Panc1 (cell line): ENCODE measurements at regions not wholly inside any gene's neighbourhood (a gene's known extent, or its start where the extent isn't known, plus 50 kb on each side); places are given as distances from the start of the nearest gene placed in this dataset.

Experiments used
- ATAC-seq: fragments of 200-7000 bp; cut with Tn5 transposase; 2 replicates; pipeline ENCODE4 v1.9.1; 2020; ENCODE audit warnings: mild to moderate bottlenecking, moderate library complexity
- BruUV-seq: library from RNA; stranded (reverse); fragments of 400-500 nt; replicated peaks from 2 replicates; lab custom pipeline; 2021; lab: Mats Ljungman, UMichigan
- CTCF ChIA-PET: fragments of 300-600 bp; sonication (Branson Sonifier 250); formaldehyde crosslinking; loops from one replicate; lab custom pipeline; 2022; ENCODE audit warnings: antibody characterized with exemption; lab: Charles Lee
- POLR2A ChIA-PET: fragments of 300-600 bp; sonication (Branson Sonifier 250); formaldehyde crosslinking; loops from one replicate; lab custom pipeline; 2022; ENCODE audit warnings: antibody characterized with exemption; lab: Charles Lee
- DNase-seq: peaks from one replicate; pipeline ENCODE4 v3.0.0-alpha.2; 2010; ENCODE audit warnings: low read depth, low spot score
- H3K27ac ChIP-seq: 2 replicates; pipeline ENCODE4 v1.5.1; 2011; ENCODE audit warnings: mild to moderate bottlenecking, low read length, inconsistent platforms
- H3K27me3 ChIP-seq: fragments of 200-500 bp; sonication (Bioruptor generic); 2 replicates; pipeline ENCODE4 v1.6.0; 2014; ENCODE audit warnings: low read length, inconsistent platforms; ENCODE audit not compliant: control insufficient read depth, insufficient read depth
- H3K36me3 ChIP-seq: fragments of 200-500 bp; sonication (Bioruptor generic); 2 replicates; pipeline ENCODE4 v1.5.1; 2014; ENCODE audit warnings: inconsistent platforms, mild to moderate bottlenecking, low read length, moderate library complexity; ENCODE audit not compliant: control insufficient read depth, insufficient read depth
- H3K4me1 ChIP-seq: 2 replicates; pipeline ENCODE4 v1.5.1; 2011; ENCODE audit warnings: inconsistent platforms, mild to moderate bottlenecking, low read length, moderate library complexity; ENCODE audit not compliant: control insufficient read depth, insufficient read depth
- H3K4me3 ChIP-seq, 2 experiments: 2 replicates each; pipeline ENCODE4 v1.5.1; 2011 to 2012; ENCODE audit warnings: low read depth in 2 of 2, low read length in 2 of 2, mild to moderate bottlenecking in 2 of 2, inconsistent platforms in 1 of 2, moderate library complexity in 1 of 2
- H3K9me3 ChIP-seq: fragments of 200-500 bp; sonication (Bioruptor generic); 2 replicates; pipeline ENCODE4 v1.5.1; 2014; ENCODE audit warnings: low read depth, mild to moderate bottlenecking, inconsistent platforms, low read length, moderate library complexity; ENCODE audit not compliant: control insufficient read depth, insufficient read depth
- POLR2AphosphoS5 ChIP-seq: IDR thresholded peaks from 2 replicates; pipeline ENCODE4 v1.6.1; 2012; ENCODE audit warnings: mild to moderate bottlenecking, low read depth, low read length, moderate library complexity
- SIN3A ChIP-seq: IDR thresholded peaks from 2 replicates; pipeline ENCODE4 v1.6.1; 2012; ENCODE audit warnings: low read depth, mild to moderate bottlenecking, low read length, moderate library complexity, borderline replicate concordance; ENCODE audit not compliant: insufficient read depth
- TCF7L2 ChIP-seq: IDR thresholded peaks from 2 replicates; pipeline ENCODE4 v1.6.1; 2011; ENCODE audit warnings: mild to moderate bottlenecking, low read depth, low read length, inconsistent platforms
- in situ Hi-C: cut with HindIII; loops from 2 replicates; pipeline ENCODE4 v1.10.0; 2016; ENCODE audit warnings: low sequenced_read_pairs, low pct_unique_long_range_greater_than_20kb
- intact Hi-C: fragments of 100-400 bp; cut with micrococcal nuclease; formaldehyde crosslinking; loops from one replicate; pipeline ENCODE4 v1.10.0; 2022; ENCODE audit not compliant: unreplicated experiment
- TF ChIP-seq, protein P1 (sequence below): fragments of 450-650 bp; IDR thresholded peaks from 2 replicates; pipeline ENCODE4 v1.5.1; 2017; ENCODE audit warnings: mild to moderate bottlenecking
- TF ChIP-seq, protein P2 (sequence below), 2 experiments: IDR thresholded peaks; 2 replicates each; pipeline ENCODE4 v1.6.1; 2011 to 2012; ENCODE audit warnings: low read depth in 2 of 2, control low read depth in 1 of 2, low read length in 1 of 2, mild to moderate bottlenecking in 1 of 2, moderate library complexity in 1 of 2; ENCODE audit not compliant: insufficient read depth in 1 of 2

DNA sequence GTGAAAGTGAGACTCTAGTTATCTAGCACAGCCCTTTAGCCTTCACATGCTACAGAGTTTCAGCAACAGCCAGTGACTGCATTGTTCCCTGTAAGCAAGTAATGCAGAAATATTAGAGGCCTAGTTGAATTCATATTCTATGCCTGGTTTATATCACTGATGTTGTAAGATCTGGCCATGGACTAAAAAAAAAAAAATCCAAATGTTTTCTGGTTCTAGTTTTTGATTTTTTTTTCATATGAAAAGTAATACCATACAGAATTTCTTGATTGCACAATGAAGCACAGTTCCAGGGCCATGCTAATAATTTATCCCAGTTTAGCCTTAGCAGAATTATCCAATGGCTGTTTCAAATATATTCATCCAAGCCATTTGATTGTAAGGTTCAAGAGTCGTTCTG, 341.5 kb upstream of the DDHD1 start:
- Histone ChIP-seq H3K4me3 (no peak overlapping the region), H3K4me1 (no peaks in the 10 kb centered on the region), H3K9me3 (no peaks in the 10 kb centered on the region; the same call in 1 of the 2 replicates), H3K27me3 (no peaks in the 10 kb centered on the region), H3K36me3 (no peaks in the 10 kb centered on the region), H3K27ac (no peak overlapping the region)
- TF ChIP-seq TCF7L2, result no peak
- TF ChIP-seq POLR2AphosphoS5, result no peak
- TF ChIP-seq, protein P1, sequence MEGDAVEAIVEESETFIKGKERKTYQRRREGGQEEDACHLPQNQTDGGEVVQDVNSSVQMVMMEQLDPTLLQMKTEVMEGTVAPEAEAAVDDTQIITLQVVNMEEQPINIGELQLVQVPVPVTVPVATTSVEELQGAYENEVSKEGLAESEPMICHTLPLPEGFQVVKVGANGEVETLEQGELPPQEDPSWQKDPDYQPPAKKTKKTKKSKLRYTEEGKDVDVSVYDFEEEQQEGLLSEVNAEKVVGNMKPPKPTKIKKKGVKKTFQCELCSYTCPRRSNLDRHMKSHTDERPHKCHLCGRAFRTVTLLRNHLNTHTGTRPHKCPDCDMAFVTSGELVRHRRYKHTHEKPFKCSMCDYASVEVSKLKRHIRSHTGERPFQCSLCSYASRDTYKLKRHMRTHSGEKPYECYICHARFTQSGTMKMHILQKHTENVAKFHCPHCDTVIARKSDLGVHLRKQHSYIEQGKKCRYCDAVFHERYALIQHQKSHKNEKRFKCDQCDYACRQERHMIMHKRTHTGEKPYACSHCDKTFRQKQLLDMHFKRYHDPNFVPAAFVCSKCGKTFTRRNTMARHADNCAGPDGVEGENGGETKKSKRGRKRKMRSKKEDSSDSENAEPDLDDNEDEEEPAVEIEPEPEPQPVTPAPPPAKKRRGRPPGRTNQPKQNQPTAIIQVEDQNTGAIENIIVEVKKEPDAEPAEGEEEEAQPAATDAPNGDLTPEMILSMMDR, result no peak
- TF ChIP-seq, protein P2, sequence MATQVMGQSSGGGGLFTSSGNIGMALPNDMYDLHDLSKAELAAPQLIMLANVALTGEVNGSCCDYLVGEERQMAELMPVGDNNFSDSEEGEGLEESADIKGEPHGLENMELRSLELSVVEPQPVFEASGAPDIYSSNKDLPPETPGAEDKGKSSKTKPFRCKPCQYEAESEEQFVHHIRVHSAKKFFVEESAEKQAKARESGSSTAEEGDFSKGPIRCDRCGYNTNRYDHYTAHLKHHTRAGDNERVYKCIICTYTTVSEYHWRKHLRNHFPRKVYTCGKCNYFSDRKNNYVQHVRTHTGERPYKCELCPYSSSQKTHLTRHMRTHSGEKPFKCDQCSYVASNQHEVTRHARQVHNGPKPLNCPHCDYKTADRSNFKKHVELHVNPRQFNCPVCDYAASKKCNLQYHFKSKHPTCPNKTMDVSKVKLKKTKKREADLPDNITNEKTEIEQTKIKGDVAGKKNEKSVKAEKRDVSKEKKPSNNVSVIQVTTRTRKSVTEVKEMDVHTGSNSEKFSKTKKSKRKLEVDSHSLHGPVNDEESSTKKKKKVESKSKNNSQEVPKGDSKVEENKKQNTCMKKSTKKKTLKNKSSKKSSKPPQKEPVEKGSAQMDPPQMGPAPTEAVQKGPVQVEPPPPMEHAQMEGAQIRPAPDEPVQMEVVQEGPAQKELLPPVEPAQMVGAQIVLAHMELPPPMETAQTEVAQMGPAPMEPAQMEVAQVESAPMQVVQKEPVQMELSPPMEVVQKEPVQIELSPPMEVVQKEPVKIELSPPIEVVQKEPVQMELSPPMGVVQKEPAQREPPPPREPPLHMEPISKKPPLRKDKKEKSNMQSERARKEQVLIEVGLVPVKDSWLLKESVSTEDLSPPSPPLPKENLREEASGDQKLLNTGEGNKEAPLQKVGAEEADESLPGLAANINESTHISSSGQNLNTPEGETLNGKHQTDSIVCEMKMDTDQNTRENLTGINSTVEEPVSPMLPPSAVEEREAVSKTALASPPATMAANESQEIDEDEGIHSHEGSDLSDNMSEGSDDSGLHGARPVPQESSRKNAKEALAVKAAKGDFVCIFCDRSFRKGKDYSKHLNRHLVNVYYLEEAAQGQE (IDR thresholded peaks at IDR 0.05; ENCODE audit: insufficient read depth in 1 of 2, low read depth in 2 of 2, low read length in 1 of 2), result no peak
- no peak for TF ChIP-seq SIN3A
- ATAC-seq (no peak), DNase-seq (no peak)
- intact Hi-C loops (no loop called here), in situ Hi-C loops (no loop called here)
- POLR2A ChIA-PET, result no interaction called here
- BruUV-seq, result no TSS peak
- CTCF ChIA-PET, result no interaction called here

DNA sequence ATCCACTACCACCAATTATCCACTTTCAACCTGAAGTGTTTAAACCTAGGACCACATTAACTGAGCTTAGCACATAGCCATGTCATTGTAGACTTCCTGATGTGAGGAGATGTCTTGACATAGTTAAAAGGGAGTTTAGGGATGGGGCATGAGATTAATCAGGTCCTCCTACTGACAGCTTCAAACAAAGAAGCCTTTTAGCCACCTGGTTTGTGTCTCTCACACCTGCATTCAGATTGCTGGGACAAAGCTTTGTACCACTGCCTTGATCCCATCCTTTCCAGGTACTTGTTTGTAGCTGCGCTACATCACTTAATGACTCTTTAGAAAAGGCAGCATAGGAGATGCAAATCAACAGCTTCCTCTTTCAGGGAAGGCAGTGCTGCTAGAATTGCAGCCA, 340.7 kb upstream of the DDHD1 start:
- intact Hi-C loops (no loop called here), in situ Hi-C loops (no loop called here)
- Histone ChIP-seq H3K4me1 (no peaks in the 10 kb centered on the region), H3K4me3 (no peak overlapping the region), H3K9me3 (no peaks in the 10 kb centered on the region; the same call in 1 of the 2 replicates), H3K27ac (no peak overlapping the region), H3K27me3 (no peaks in the 10 kb centered on the region), H3K36me3 (no peaks in the 10 kb centered on the region)
- no peak for TF ChIP-seq SIN3A
- TF ChIP-seq, protein P2 (IDR thresholded peaks at IDR 0.05; ENCODE audit: insufficient read depth in 1 of 2, low read depth in 2 of 2, low read length in 1 of 2), result no peak
- TF ChIP-seq POLR2AphosphoS5, result no peak
- no peak for TF ChIP-seq TCF7L2
- TF ChIP-seq, protein P1, result no peak
- ATAC-seq (no peak), DNase-seq (no peak)
- ChIA-PET CTCF (no interaction called here), POLR2A (no interaction called here)
- no TSS peak for BruUV-seq
